DMS114 treated with DMSO at 0.1 percent for 48 hours (cell line): ENCODE measurements at regions not wholly inside any gene's neighbourhood (a gene's known extent, or its start where the extent isn't known, plus 50 kb on each side); places are given as distances from the start of the nearest gene placed in this dataset.
"Not testable (repeated sequence)": the region's sequence is repeated elsewhere in the genome, so short reads cannot be mapped to it uniquely, and the experiment has no call there.

Experiments
- DNase-seq: peaks from one replicate; lab custom pipeline; 2025; ENCODE audit not compliant: unreplicated experiment; lab: John Stamatoyannopoulos, UW

- no peak for DNase-seq
Measured at GRCh38 chr14:82035397-82035796, 501.7 kb upstream of the SEL1L start.

GRCh38 chr14:82038066-82038465 is 504.4 kb upstream of the SEL1L start:
- not testable (repeated sequence) for DNase-seq

- no peak for DNase-seq
Measured at GRCh38 chr14:82045339-82045738, 511.7 kb upstream of the SEL1L start.

- no peak for DNase-seq
Measured at GRCh38 chr14:82046512-82047226, 513.0 kb upstream of the SEL1L start.

- no peak for DNase-seq
Measured at GRCh38 chr14:82047777-82048470, 514.3 kb upstream of the SEL1L start.

GRCh38 chr14:82052778-82053177 is 519.1 kb upstream of the SEL1L start:
- no peak for DNase-seq

GRCh38 chr14:82055515-82056115 is 522.0 kb upstream of the SEL1L start:
- no peak for DNase-seq

- DNase-seq, result no peak
Measured at GRCh38 chr14:82060219-82060618, 526.6 kb upstream of the SEL1L start.

- DNase-seq, result no peak
Measured at GRCh38 chr14:82067221-82067875, 533.7 kb upstream of the SEL1L start.

GRCh38 chr14:82070040-82070439 is 536.4 kb upstream of the SEL1L start:
- no peak for DNase-seq

- no peak for DNase-seq
Measured at GRCh38 chr14:82070753-82071152, 537.1 kb upstream of the SEL1L start.

GRCh38 chr14:82073547-82073946 is 539.9 kb upstream of the SEL1L start:
- no peak for DNase-seq

GRCh38 chr14:82075566-82075965 is 541.9 kb upstream of the SEL1L start:
- no peak for DNase-seq

GRCh38 chr14:82079553-82079952 is 545.9 kb upstream of the SEL1L start:
- DNase-seq, result no peak

- DNase-seq, result no peak
Measured at GRCh38 chr14:82080370-82080769, 546.7 kb upstream of the SEL1L start.

GRCh38 chr14:82084813-82085212 is 551.2 kb upstream of the SEL1L start:
- DNase-seq, result no peak

- no peak for DNase-seq
Measured at GRCh38 chr14:82091097-82091496, 557.4 kb upstream of the SEL1L start.

GRCh38 chr14:82094829-82095345 is 561.2 kb upstream of the SEL1L start:
- no peak for DNase-seq

GRCh38 chr14:82104013-82104412 is 570.4 kb upstream of the SEL1L start:
- DNase-seq, result no peak

- DNase-seq, result no peak
Measured at GRCh38 chr14:82112210-82112839, 578.7 kb upstream of the SEL1L start.

- DNase-seq, result no peak
Measured at GRCh38 chr14:82113007-82113406, 579.4 kb upstream of the SEL1L start.
